ENCODE measurements at regions not wholly inside any gene's neighbourhood (a gene's known extent, or its start where the extent isn't known, plus 50 kb on each side); places are given as distances from the start of the nearest gene placed in this dataset.
"Not testable (repeated sequence)": the region's sequence is repeated elsewhere in the genome, so short reads cannot be mapped to it uniquely, and the experiment has no call there.

GRCh38 chr2:179340678-179341077 lies 76.0 kb upstream of the SESTD1 start:
- Histone ChIP-seq H3K4me1 (ENCODE audit: control insufficient read depth in 3 of 3, insufficient read depth in 2 of 3, low read depth in 1 of 3, low read length in 2 of 3) (no peaks in the 10 kb centered on the region), H3K4me3 (ENCODE audit: low read depth in 1 of 3, low read length in 3 of 3) (no peak overlapping the region), H3K27ac (ENCODE audit: low read depth in 1 of 3, low read length in 2 of 3) (no peak overlapping the region), H3K9me3 (ENCODE audit: control insufficient read depth in 2 of 2, insufficient read depth in 1 of 2, low read depth in 1 of 2, low read length in 1 of 2) (no peaks in the 10 kb centered on the region), H3K27me3 (ENCODE audit: control insufficient read depth in 3 of 3, insufficient read depth in 3 of 3, low read length in 3 of 3) (no peaks in the 10 kb centered on the region), H3K36me3 (ENCODE audit: control insufficient read depth in 3 of 3, insufficient read depth in 2 of 3, low read depth in 1 of 3, low read length in 3 of 3) (no peaks in the 10 kb centered on the region)
- WGBS, 3 donors = 43 to 62% (median 47%) methylated on average over 4 of the region's 4 CpGs
- DNase-seq (peak; percentile 4 to 11), FAIRE-seq (no peak)

- FAIRE-seq = no peak
- no peaks in the 10 kb centered on the region for H3K36me3 ChIP-seq (ENCODE audit: control insufficient read depth in 3 of 3, insufficient read depth in 2 of 3, low read depth in 1 of 3, low read length in 3 of 3)
- H3K9me3 ChIP-seq (ENCODE audit: control insufficient read depth in 2 of 2, insufficient read depth in 1 of 2, low read depth in 1 of 2, low read length in 1 of 2) = no peaks in the 10 kb centered on the region
- no peak overlapping the region for H3K4me3 ChIP-seq (ENCODE audit: low read depth in 1 of 3, low read length in 3 of 3)
- H3K27ac ChIP-seq (ENCODE audit: low read depth in 1 of 3, low read length in 2 of 3) = no peak overlapping the region
- no peaks in the 10 kb centered on the region for H3K4me1 ChIP-seq (ENCODE audit: control insufficient read depth in 3 of 3, insufficient read depth in 2 of 3, low read depth in 1 of 3, low read length in 2 of 3)
- no peaks in the 10 kb centered on the region for H3K27me3 ChIP-seq (ENCODE audit: control insufficient read depth in 3 of 3, insufficient read depth in 3 of 3, low read length in 3 of 3)
- no peak for DNase-seq
- 75 to 86% (median 83%) methylated on average over 3 of the region's 3 CpGs for WGBS, 3 donors
Measured at GRCh38 chr2:179338681-179339080, 74.0 kb upstream of the SESTD1 start.

- H3K4me1 ChIP-seq (ENCODE audit: control insufficient read depth in 3 of 3, insufficient read depth in 2 of 3, low read depth in 1 of 3, low read length in 2 of 3) = no peaks in the 10 kb centered on the region
- H3K27ac ChIP-seq (ENCODE audit: low read depth in 1 of 3, low read length in 2 of 3) = no peak overlapping the region
- no peak overlapping the region for H3K4me3 ChIP-seq (ENCODE audit: low read depth in 1 of 3, low read length in 3 of 3)
Measured at GRCh38 chr2:179336782-179337534, 72.3 kb upstream of the SESTD1 start.

GRCh38 chr2:179335732-179336131 lies 71.1 kb upstream of the SESTD1 start:
- no peak for FAIRE-seq
- 44 to 53% (median 46%) methylated on average over 2 of the region's 2 CpGs for WGBS, 3 donors
- H3K36me3 ChIP-seq (ENCODE audit: control insufficient read depth in 3 of 3, insufficient read depth in 2 of 3, low read depth in 1 of 3, low read length in 3 of 3) = no peaks in the 10 kb centered on the region
- no peak for DNase-seq
- H3K4me1 ChIP-seq (ENCODE audit: control insufficient read depth in 3 of 3, insufficient read depth in 2 of 3, low read depth in 1 of 3, low read length in 2 of 3) = no peaks in the 10 kb centered on the region
- H3K9me3 ChIP-seq (ENCODE audit: control insufficient read depth in 2 of 2, insufficient read depth in 1 of 2, low read depth in 1 of 2, low read length in 1 of 2) = no peaks in the 10 kb centered on the region
- no peak overlapping the region for H3K4me3 ChIP-seq (ENCODE audit: low read depth in 1 of 3, low read length in 3 of 3)
- H3K27ac ChIP-seq (ENCODE audit: low read depth in 1 of 3, low read length in 2 of 3) = no peak overlapping the region
- H3K27me3 ChIP-seq (ENCODE audit: control insufficient read depth in 3 of 3, insufficient read depth in 3 of 3, low read length in 3 of 3) = no peaks in the 10 kb centered on the region

More at GRCh38 chr2:179336782-179337534, 72.3 kb upstream of the SESTD1 start:
- Histone ChIP-seq H3K36me3 (ENCODE audit: control insufficient read depth in 3 of 3, insufficient read depth in 2 of 3, low read depth in 1 of 3, low read length in 3 of 3) (no peaks in the 10 kb centered on the region), H3K27me3 (ENCODE audit: control insufficient read depth in 3 of 3, insufficient read depth in 3 of 3, low read length in 3 of 3) (no peaks in the 10 kb centered on the region), H3K9me3 (ENCODE audit: control insufficient read depth in 2 of 2, insufficient read depth in 1 of 2, low read depth in 1 of 2, low read length in 1 of 2) (no peaks in the 10 kb centered on the region)
- DNase-seq (no peak), FAIRE-seq (no peak)
- 58 to 71% (median 64%) methylated on average over 4 of the region's 4 CpGs for WGBS, 3 donors

GRCh38 chr2:179332903-179333302 lies 68.3 kb upstream of the SESTD1 start:
- Histone ChIP-seq H3K27ac (ENCODE audit: low read depth in 1 of 3, low read length in 2 of 3) (no peak overlapping the region), H3K4me1 (ENCODE audit: control insufficient read depth in 3 of 3, insufficient read depth in 2 of 3, low read depth in 1 of 3, low read length in 2 of 3) (no peaks in the 10 kb centered on the region), H3K36me3 (ENCODE audit: control insufficient read depth in 3 of 3, insufficient read depth in 2 of 3, low read depth in 1 of 3, low read length in 3 of 3) (no peaks in the 10 kb centered on the region), H3K9me3 (ENCODE audit: control insufficient read depth in 2 of 2, insufficient read depth in 1 of 2, low read depth in 1 of 2, low read length in 1 of 2) (no peaks in the 10 kb centered on the region), H3K27me3 (ENCODE audit: control insufficient read depth in 3 of 3, insufficient read depth in 3 of 3, low read length in 3 of 3) (no peaks in the 10 kb centered on the region), H3K4me3 (ENCODE audit: low read depth in 1 of 3, low read length in 3 of 3) (no peak overlapping the region)
- DNase-seq (no peak), FAIRE-seq (no peak)
- 28 to 63% (median 32%) methylated on average over 2 of the region's 2 CpGs for WGBS, 3 donors

- H3K27me3 ChIP-seq (ENCODE audit: control insufficient read depth in 3 of 3, insufficient read depth in 3 of 3, low read length in 3 of 3) = no peaks in the 10 kb centered on the region
- FAIRE-seq (no peak), DNase-seq (no peak)
- no peak overlapping the region for H3K4me3 ChIP-seq (ENCODE audit: low read depth in 1 of 3, low read length in 3 of 3)
- 91 to 94% (median 92%) methylated on average over 3 of the region's 3 CpGs for WGBS, 3 donors
- H3K36me3 ChIP-seq (ENCODE audit: control insufficient read depth in 3 of 3, insufficient read depth in 2 of 3, low read depth in 1 of 3, low read length in 3 of 3) = no peaks in the 10 kb centered on the region
- no peaks in the 10 kb centered on the region for H3K4me1 ChIP-seq (ENCODE audit: control insufficient read depth in 3 of 3, insufficient read depth in 2 of 3, low read depth in 1 of 3, low read length in 2 of 3)
- H3K27ac ChIP-seq (ENCODE audit: low read depth in 1 of 3, low read length in 2 of 3) = no peak overlapping the region
- H3K9me3 ChIP-seq (ENCODE audit: control insufficient read depth in 2 of 2, insufficient read depth in 1 of 2, low read depth in 1 of 2, low read length in 1 of 2) = no peaks in the 10 kb centered on the region
Measured at GRCh38 chr2:179331061-179331460, 66.4 kb upstream of the SESTD1 start.

GRCh38 chr2:179322289-179322688 lies 57.7 kb upstream of the SESTD1 start:
- no peaks in the 10 kb centered on the region for H3K4me1 ChIP-seq (ENCODE audit: control insufficient read depth in 3 of 3, insufficient read depth in 2 of 3, low read depth in 1 of 3, low read length in 2 of 3)
- WGBS, 3 donors = 77 to 87% (median 85%) methylated on average over 5 of the region's 5 CpGs
- no peaks in the 10 kb centered on the region for H3K27me3 ChIP-seq (ENCODE audit: control insufficient read depth in 3 of 3, insufficient read depth in 3 of 3, low read length in 3 of 3)
- FAIRE-seq (no peak), DNase-seq (no peak)
- H3K9me3 ChIP-seq (ENCODE audit: control insufficient read depth in 2 of 2, insufficient read depth in 1 of 2, low read depth in 1 of 2, low read length in 1 of 2) = no peaks in the 10 kb centered on the region
- H3K4me3 ChIP-seq (ENCODE audit: low read depth in 1 of 3, low read length in 3 of 3) = no peak overlapping the region
- no peak overlapping the region for H3K27ac ChIP-seq (ENCODE audit: low read depth in 1 of 3, low read length in 2 of 3)
- no peaks in the 10 kb centered on the region for H3K36me3 ChIP-seq (ENCODE audit: control insufficient read depth in 3 of 3, insufficient read depth in 2 of 3, low read depth in 1 of 3, low read length in 3 of 3)

- 80 to 86% (median 81%) methylated on average over 3 of the region's 3 CpGs for WGBS, 3 donors
- FAIRE-seq; H3K4me1 ChIP-seq (ENCODE audit: control insufficient read depth in 3 of 3, insufficient read depth in 2 of 3, low read depth in 1 of 3, low read length in 2 of 3); H3K4me3 ChIP-seq (ENCODE audit: low read depth in 1 of 3, low read length in 3 of 3); H3K27me3 ChIP-seq (ENCODE audit: control insufficient read depth in 3 of 3, insufficient read depth in 3 of 3, low read length in 3 of 3); H3K9me3 ChIP-seq (ENCODE audit: control insufficient read depth in 2 of 2, insufficient read depth in 1 of 2, low read depth in 1 of 2, low read length in 1 of 2); DNase-seq; H3K36me3 ChIP-seq (ENCODE audit: control insufficient read depth in 3 of 3, insufficient read depth in 2 of 3, low read depth in 1 of 3, low read length in 3 of 3); H3K27ac ChIP-seq (ENCODE audit: low read depth in 1 of 3, low read length in 2 of 3): not testable (repeated sequence)
Measured at GRCh38 chr2:179321034-179321433, 56.4 kb upstream of the SESTD1 start.

GRCh38 chr2:179314729-179315128 lies 50.1 kb upstream of the SESTD1 start:
- H3K9me3 ChIP-seq (ENCODE audit: control insufficient read depth in 2 of 2, insufficient read depth in 1 of 2, low read depth in 1 of 2, low read length in 1 of 2); H3K27ac ChIP-seq (ENCODE audit: low read depth in 1 of 3, low read length in 2 of 3); DNase-seq; H3K36me3 ChIP-seq (ENCODE audit: control insufficient read depth in 3 of 3, insufficient read depth in 2 of 3, low read depth in 1 of 3, low read length in 3 of 3); H3K27me3 ChIP-seq (ENCODE audit: control insufficient read depth in 3 of 3, insufficient read depth in 3 of 3, low read length in 3 of 3); FAIRE-seq; H3K4me3 ChIP-seq (ENCODE audit: low read depth in 1 of 3, low read length in 3 of 3); H3K4me1 ChIP-seq (ENCODE audit: control insufficient read depth in 3 of 3, insufficient read depth in 2 of 3, low read depth in 1 of 3, low read length in 2 of 3): not testable (repeated sequence)
- 80 to 86% (median 82%) methylated on average over 9 of the region's 9 CpGs for WGBS, 3 donors

Data from small intestine (tissue), 7 donors.